Liver (tissue), 3 donors: ENCODE measurements at regions not wholly inside any gene's neighbourhood (a gene's known extent, or its start where the extent isn't known, plus 50 kb on each side); places are given as distances from the start of the nearest gene placed in this dataset.

ENCODE experiments used
- CTCF ChIP-seq: fragments of 150-350 bp; IDR thresholded peaks from 2 replicates; pipeline ENCODE4 v1.5.1; 2017; ENCODE audit warnings: improper control_type of control experiment, low read depth, low read length; ENCODE audit not compliant: missing input control
- RAD21 ChIP-seq, 2 donors: IDR thresholded peaks; 2 replicates each; pipeline ENCODE4 v1.6.1; 2016; ENCODE audit warnings: antibody characterized with exemption in 2 of 2, mild to moderate bottlenecking in 2 of 2
- SP1 ChIP-seq: IDR thresholded peaks from 2 replicates; pipeline ENCODE4 v1.6.1; 2018; ENCODE audit warnings: antibody characterized with exemption, mild to moderate bottlenecking
- donor health status: healthy.
- donor health status: healthy.

- TF ChIP-seq CTCF = no peak
- TF ChIP-seq SP1 = no peak
- TF ChIP-seq RAD21 (IDR thresholded peaks at IDR 0.05) = no peak
Observed at GRCh38 chr3:193055352-193055751, 137.7 kb upstream of the MB21D2 start.
